SK-N-SH (cell line): ENCODE measurements at regions not wholly inside any gene's neighbourhood (a gene's known extent, or its start where the extent isn't known, plus 50 kb on each side); places are given as distances from the start of the nearest gene placed in this dataset.

Experiments
- ELF1 ChIP-seq: IDR thresholded peaks from 2 replicates; pipeline ENCODE4 v1.4.0; 2012
- EZH2phosphoT487 ChIP-seq: fragments of 200-600 bp; sonication (generic); IDR thresholded peaks from 2 replicates; pipeline ENCODE4 v1.6.1; 2017; ENCODE audit warnings: low read depth, mixed run types, mild to moderate bottlenecking, antibody characterized with exemption, moderate library complexity, borderline replicate concordance
- MXI1 ChIP-seq: IDR thresholded peaks from 2 replicates; pipeline ENCODE4 v1.6.1; 2012; ENCODE audit warnings: mild to moderate bottlenecking, low read depth, low read length, improper control_type of control experiment
- NRF1 ChIP-seq: IDR thresholded peaks from 2 replicates; pipeline ENCODE4 v1.6.1; 2012; ENCODE audit warnings: low read depth, mild to moderate bottlenecking, low read length
- POLR2AphosphoS5 ChIP-seq: IDR thresholded peaks from 2 replicates; pipeline ENCODE4 v1.6.1; 2012; ENCODE audit warnings: low read depth, low read length
- SIN3A ChIP-seq: IDR thresholded peaks from 2 replicates; pipeline ENCODE4 v1.6.1; 2012; ENCODE audit warnings: low read depth, mild to moderate bottlenecking, low read length, moderate library complexity, borderline replicate concordance
- TF ChIP-seq, protein P1 (sequence below): fragments of 200-600 bp; sonication (generic); IDR thresholded peaks from 2 replicates; pipeline ENCODE4 v1.6.1; 2017; ENCODE audit warnings: antibody characterized with exemption, mild to moderate bottlenecking, moderate library complexity

GRCh38 chrX:128601706-128602105, 549.5 kb upstream of the ACTRT1 start:
- TF ChIP-seq POLR2AphosphoS5, result no peak
- no peak for TF ChIP-seq SIN3A
- no peak for TF ChIP-seq ELF1
- TF ChIP-seq, protein P1, sequence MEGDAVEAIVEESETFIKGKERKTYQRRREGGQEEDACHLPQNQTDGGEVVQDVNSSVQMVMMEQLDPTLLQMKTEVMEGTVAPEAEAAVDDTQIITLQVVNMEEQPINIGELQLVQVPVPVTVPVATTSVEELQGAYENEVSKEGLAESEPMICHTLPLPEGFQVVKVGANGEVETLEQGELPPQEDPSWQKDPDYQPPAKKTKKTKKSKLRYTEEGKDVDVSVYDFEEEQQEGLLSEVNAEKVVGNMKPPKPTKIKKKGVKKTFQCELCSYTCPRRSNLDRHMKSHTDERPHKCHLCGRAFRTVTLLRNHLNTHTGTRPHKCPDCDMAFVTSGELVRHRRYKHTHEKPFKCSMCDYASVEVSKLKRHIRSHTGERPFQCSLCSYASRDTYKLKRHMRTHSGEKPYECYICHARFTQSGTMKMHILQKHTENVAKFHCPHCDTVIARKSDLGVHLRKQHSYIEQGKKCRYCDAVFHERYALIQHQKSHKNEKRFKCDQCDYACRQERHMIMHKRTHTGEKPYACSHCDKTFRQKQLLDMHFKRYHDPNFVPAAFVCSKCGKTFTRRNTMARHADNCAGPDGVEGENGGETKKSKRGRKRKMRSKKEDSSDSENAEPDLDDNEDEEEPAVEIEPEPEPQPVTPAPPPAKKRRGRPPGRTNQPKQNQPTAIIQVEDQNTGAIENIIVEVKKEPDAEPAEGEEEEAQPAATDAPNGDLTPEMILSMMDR, result no peak
- no peak for TF ChIP-seq NRF1
- no peak for TF ChIP-seq MXI1
- no peak for TF ChIP-seq EZH2phosphoT487
